ENCODE measurements at regions not wholly inside any gene's neighbourhood (a gene's known extent, or its start where the extent isn't known, plus 50 kb on each side); places are given as distances from the start of the nearest gene placed in this dataset.

- no peak for TF ChIP-seq POLR2AphosphoS5 (IDR thresholded peaks at IDR 0.05; ENCODE audit: low read depth, low read length)
- DNase-seq (ENCODE audit: insufficient read length) = no peak
- FAIRE-seq = no peak
These were observed 130.5 kb upstream of the C1QTNF7 start for GRCh38 chr4:15297344-15297743.

GRCh38 chr4:15299627-15300026, 128.2 kb upstream of the C1QTNF7 start:
- FAIRE-seq = no peak
- DNase-seq (ENCODE audit: insufficient read length) = no peak
- no peak for TF ChIP-seq POLR2AphosphoS5 (IDR thresholded peaks at IDR 0.05; ENCODE audit: low read depth, low read length)
- TF ChIP-seq TAF1 (IDR thresholded peaks at IDR 0.05; ENCODE audit: borderline replicate concordance, low read depth, low read length) = no peak
- no peak for TF ChIP-seq POLR2A (IDR thresholded peaks at IDR 0.05; ENCODE audit: low read depth, low read length)

- FAIRE-seq (no peak), DNase-seq (ENCODE audit: insufficient read length) (no peak)
- no peak for TF ChIP-seq POLR2A (IDR thresholded peaks at IDR 0.05; ENCODE audit: low read depth, low read length)
- TF ChIP-seq TAF1 (IDR thresholded peaks at IDR 0.05; ENCODE audit: borderline replicate concordance, low read depth, low read length) = no peak
- TF ChIP-seq POLR2AphosphoS5 (IDR thresholded peaks at IDR 0.05; ENCODE audit: low read depth, low read length) = no peak
These were observed 124.7 kb upstream of the C1QTNF7 start for GRCh38 chr4:15303052-15303641.

- DNase-seq (ENCODE audit: insufficient read length) (no peak), FAIRE-seq (no peak)
- TF ChIP-seq POLR2AphosphoS5 (IDR thresholded peaks at IDR 0.05; ENCODE audit: low read depth, low read length) (no peak), TAF1 (IDR thresholded peaks at IDR 0.05; ENCODE audit: borderline replicate concordance, low read depth, low read length) (no peak), POLR2A (IDR thresholded peaks at IDR 0.05; ENCODE audit: low read depth, low read length) (no peak)
These were observed 112.9 kb upstream of the C1QTNF7 start for GRCh38 chr4:15314974-15315373.

GRCh38 chr4:15317246-15317645, 110.6 kb upstream of the C1QTNF7 start:
- FAIRE-seq (no peak), DNase-seq (ENCODE audit: insufficient read length) (no peak)
- TF ChIP-seq POLR2A (IDR thresholded peaks at IDR 0.05; ENCODE audit: low read depth, low read length) = no peak
- TF ChIP-seq POLR2AphosphoS5 (IDR thresholded peaks at IDR 0.05; ENCODE audit: low read depth, low read length) = no peak

- FAIRE-seq (no peak), DNase-seq (ENCODE audit: insufficient read length) (no peak)
- no peak for TF ChIP-seq POLR2A (IDR thresholded peaks at IDR 0.05; ENCODE audit: low read depth, low read length)
- no peak for TF ChIP-seq POLR2AphosphoS5 (IDR thresholded peaks at IDR 0.05; ENCODE audit: low read depth, low read length)
- no peak for TF ChIP-seq TAF1 (IDR thresholded peaks at IDR 0.05; ENCODE audit: borderline replicate concordance, low read depth, low read length)
These were observed 109.0 kb upstream of the C1QTNF7 start for GRCh38 chr4:15318621-15319348.

- DNase-seq (ENCODE audit: insufficient read length) (no peak), FAIRE-seq (no peak)
- TF ChIP-seq TAF1 (IDR thresholded peaks at IDR 0.05; ENCODE audit: borderline replicate concordance, low read depth, low read length) (no peak), POLR2AphosphoS5 (IDR thresholded peaks at IDR 0.05; ENCODE audit: low read depth, low read length) (no peak), POLR2A (IDR thresholded peaks at IDR 0.05; ENCODE audit: low read depth, low read length) (no peak)
These were observed 107.6 kb upstream of the C1QTNF7 start for GRCh38 chr4:15320121-15320678.

GRCh38 chr4:15322006-15322405, 105.8 kb upstream of the C1QTNF7 start:
- no peak for TF ChIP-seq POLR2A (IDR thresholded peaks at IDR 0.05; ENCODE audit: low read depth, low read length)
- no peak for TF ChIP-seq TAF1 (IDR thresholded peaks at IDR 0.05; ENCODE audit: borderline replicate concordance, low read depth, low read length)
- TF ChIP-seq POLR2AphosphoS5 (IDR thresholded peaks at IDR 0.05; ENCODE audit: low read depth, low read length) = no peak
- FAIRE-seq = no peak
- no peak for DNase-seq (ENCODE audit: insufficient read length)

- FAIRE-seq (no peak), DNase-seq (ENCODE audit: insufficient read length) (no peak)
- TF ChIP-seq POLR2AphosphoS5 (IDR thresholded peaks at IDR 0.05; ENCODE audit: low read depth, low read length) = no peak
- TF ChIP-seq POLR2A (IDR thresholded peaks at IDR 0.05; ENCODE audit: low read depth, low read length) = no peak
- no peak for TF ChIP-seq TAF1 (IDR thresholded peaks at IDR 0.05; ENCODE audit: borderline replicate concordance, low read depth, low read length)
These were observed 101.8 kb upstream of the C1QTNF7 start for GRCh38 chr4:15325987-15326386.

- DNase-seq (ENCODE audit: insufficient read length) (no peak), FAIRE-seq (no peak)
- TF ChIP-seq TAF1 (IDR thresholded peaks at IDR 0.05; ENCODE audit: borderline replicate concordance, low read depth, low read length) (no peak), POLR2A (IDR thresholded peaks at IDR 0.05; ENCODE audit: low read depth, low read length) (no peak), POLR2AphosphoS5 (IDR thresholded peaks at IDR 0.05; ENCODE audit: low read depth, low read length) (no peak)
These were observed 100.2 kb upstream of the C1QTNF7 start for GRCh38 chr4:15327311-15328298.

GRCh38 chr4:15331930-15332329, 95.9 kb upstream of the C1QTNF7 start:
- no peak for TF ChIP-seq POLR2AphosphoS5 (IDR thresholded peaks at IDR 0.05; ENCODE audit: low read depth, low read length)
- no peak for TF ChIP-seq TAF1 (IDR thresholded peaks at IDR 0.05; ENCODE audit: borderline replicate concordance, low read depth, low read length)
- no peak for TF ChIP-seq POLR2A (IDR thresholded peaks at IDR 0.05; ENCODE audit: low read depth, low read length)
- FAIRE-seq (no peak), DNase-seq (ENCODE audit: insufficient read length) (no peak)

Measured in GM12892 (cell line).